GM19397 (cell line): ENCODE measurements at regions not wholly inside any gene's neighbourhood (a gene's known extent, or its start where the extent isn't known, plus 50 kb on each side); places are given as distances from the start of the nearest gene placed in this dataset.

ENCODE experiments used
- ATAC-seq: cut with Tn5 transposase; IDR thresholded peaks from one replicate; pipeline ENCODE4 v1.9.1; 2021; ENCODE audit warnings: mild to moderate bottlenecking, moderate library complexity; ENCODE audit not compliant: unreplicated experiment

- ATAC-seq = no peak
Observed at GRCh38 chr15:61639491-61639890, 410.4 kb upstream of the RORA start.

- ATAC-seq = no peak
Observed at GRCh38 chr15:61634837-61635236, 405.7 kb upstream of the RORA start.

- no peak for ATAC-seq
Observed at GRCh38 chr15:61633951-61634350, 404.8 kb upstream of the RORA start.

- no peak for ATAC-seq
Observed at GRCh38 chr15:61629269-61629668, 400.2 kb upstream of the RORA start.

GRCh38 chr15:61624950-61625349 is 395.8 kb upstream of the RORA start:
- no peak for ATAC-seq

GRCh38 chr15:61623746-61624145 is 394.6 kb upstream of the RORA start:
- no peak for ATAC-seq

- no peak for ATAC-seq
Observed at GRCh38 chr15:61621865-61622264, 392.8 kb upstream of the RORA start.

- ATAC-seq = no peak
Observed at GRCh38 chr15:61621146-61621545, 392.0 kb upstream of the RORA start.

GRCh38 chr15:61620151-61620550 is 391.0 kb upstream of the RORA start:
- ATAC-seq = no peak

GRCh38 chr15:61613729-61614128 is 384.6 kb upstream of the RORA start:
- no peak for ATAC-seq

GRCh38 chr15:61613138-61613537 is 384.0 kb upstream of the RORA start:
- ATAC-seq = no peak

- ATAC-seq = no peak
Observed at GRCh38 chr15:61612111-61612510, 383.0 kb upstream of the RORA start.

- no peak for ATAC-seq
Observed at GRCh38 chr15:61605343-61605742, 376.2 kb upstream of the RORA start.

GRCh38 chr15:61598655-61599054 is 369.6 kb upstream of the RORA start:
- no peak for ATAC-seq

GRCh38 chr15:61584410-61584809 is 355.3 kb upstream of the RORA start:
- ATAC-seq = no peak

- no peak for ATAC-seq
Observed at GRCh38 chr15:61582092-61582491, 353.0 kb upstream of the RORA start.

- ATAC-seq = no peak
Observed at GRCh38 chr15:61575597-61575996, 346.5 kb upstream of the RORA start.

- ATAC-seq = no peak
Observed at GRCh38 chr15:61571026-61571425, 341.9 kb upstream of the RORA start.

- no peak for ATAC-seq
Observed at GRCh38 chr15:61564785-61565184, 335.7 kb upstream of the RORA start.

- ATAC-seq = no peak
Observed at GRCh38 chr15:61558172-61559136, 329.4 kb upstream of the RORA start.

- no peak for ATAC-seq
Observed at GRCh38 chr15:61556037-61556648, 327.0 kb upstream of the RORA start.

- ATAC-seq = no peak
Observed at GRCh38 chr15:61549727-61550126, 320.6 kb upstream of the RORA start.
